Myocyte (in vitro differentiated cells): ENCODE measurements at regions not wholly inside any gene's neighbourhood (a gene's known extent, or its start where the extent isn't known, plus 50 kb on each side); places are given as distances from the start of the nearest gene placed in this dataset.
"Not testable (repeated sequence)": the region's sequence is repeated elsewhere in the genome, so short reads cannot be mapped to it uniquely, and the experiment has no call there.

Experiments
- DNase-seq: peaks from one replicate; pipeline ENCODE4 v3.0.0-alpha.2; 2012; ENCODE audit warnings: low read depth

DNA sequence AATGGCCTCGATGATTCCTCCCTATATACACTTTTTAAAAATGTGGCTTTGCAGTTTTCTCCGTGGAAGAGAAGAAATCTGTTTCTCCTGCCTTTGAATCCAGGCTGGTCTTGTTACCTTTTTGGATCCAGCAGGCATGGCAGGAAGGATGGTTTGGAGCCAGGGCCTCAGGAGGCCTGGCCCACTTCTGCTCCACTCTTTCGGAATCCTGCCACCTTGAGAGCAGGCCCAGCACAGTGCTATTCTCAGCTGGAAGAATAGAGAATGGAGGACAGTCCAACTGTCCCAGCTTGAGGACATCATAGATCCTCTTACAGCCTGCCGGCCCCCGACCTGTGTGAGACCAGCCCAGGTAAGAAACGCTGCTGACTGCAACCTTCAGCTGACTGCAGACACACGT lies 421.5 kb downstream of the FUT8 start:
- DNase-seq = no peak

DNA sequence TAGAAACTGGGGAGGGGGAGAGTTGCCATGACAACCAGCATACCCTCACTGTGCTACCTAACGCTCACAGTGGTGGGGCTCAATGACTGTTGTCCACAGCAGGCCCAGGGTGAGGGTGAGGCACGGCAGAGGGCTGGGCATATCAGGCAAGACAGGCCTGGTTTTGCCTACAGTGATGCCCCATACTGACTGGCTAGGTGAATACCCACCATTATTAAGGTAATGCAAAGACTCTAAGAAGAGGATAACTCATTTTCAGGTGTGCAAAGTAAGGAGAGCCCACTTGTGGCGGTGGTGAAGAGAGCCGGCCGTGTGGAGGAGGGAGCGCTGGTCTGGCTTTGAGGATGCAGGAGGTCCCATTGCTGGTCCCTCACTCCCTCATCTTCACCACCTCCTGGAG lies 422.3 kb downstream of the FUT8 start:
- DNase-seq = no peak

DNA sequence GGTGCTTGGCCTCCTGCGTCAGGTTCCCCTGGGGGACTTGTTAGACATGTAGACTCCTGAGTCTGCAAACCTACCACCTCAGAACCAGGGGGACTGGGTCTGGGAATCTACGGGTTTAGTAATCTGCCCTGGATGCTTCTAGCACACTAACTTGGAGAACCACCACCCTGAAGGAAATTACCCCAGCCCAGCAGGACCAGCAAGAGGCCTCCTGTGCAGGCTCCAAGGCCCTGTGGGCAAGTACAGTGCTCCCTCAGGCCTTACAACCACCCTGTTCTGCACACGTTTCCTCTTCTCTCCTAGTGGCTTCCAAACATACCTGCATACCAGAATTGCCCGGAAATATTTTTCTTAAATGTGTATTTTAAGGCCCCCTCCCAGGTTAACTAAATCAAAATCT lies 423.0 kb downstream of the FUT8 start:
- DNase-seq = no peak

DNA sequence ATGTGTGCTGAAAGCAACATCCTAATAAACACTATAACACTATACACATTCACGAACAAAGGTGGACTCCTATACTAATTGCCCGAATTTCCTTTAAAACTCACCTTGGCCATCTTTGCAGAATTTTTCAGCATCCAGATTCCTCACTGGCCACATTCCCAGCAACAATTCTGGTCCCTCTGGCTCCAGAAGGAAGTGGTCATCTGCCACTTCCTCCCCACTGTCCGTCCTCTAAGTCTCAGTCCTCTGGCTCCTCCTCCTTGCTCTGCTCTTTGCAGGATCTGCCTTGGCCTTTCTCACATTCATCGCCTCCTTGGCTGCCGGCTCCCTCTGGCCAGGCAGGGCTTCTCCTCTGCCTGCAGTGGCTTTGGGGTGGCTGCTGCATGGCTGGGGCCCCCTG lies 426.0 kb downstream of the FUT8 start:
- no peak for DNase-seq

DNA sequence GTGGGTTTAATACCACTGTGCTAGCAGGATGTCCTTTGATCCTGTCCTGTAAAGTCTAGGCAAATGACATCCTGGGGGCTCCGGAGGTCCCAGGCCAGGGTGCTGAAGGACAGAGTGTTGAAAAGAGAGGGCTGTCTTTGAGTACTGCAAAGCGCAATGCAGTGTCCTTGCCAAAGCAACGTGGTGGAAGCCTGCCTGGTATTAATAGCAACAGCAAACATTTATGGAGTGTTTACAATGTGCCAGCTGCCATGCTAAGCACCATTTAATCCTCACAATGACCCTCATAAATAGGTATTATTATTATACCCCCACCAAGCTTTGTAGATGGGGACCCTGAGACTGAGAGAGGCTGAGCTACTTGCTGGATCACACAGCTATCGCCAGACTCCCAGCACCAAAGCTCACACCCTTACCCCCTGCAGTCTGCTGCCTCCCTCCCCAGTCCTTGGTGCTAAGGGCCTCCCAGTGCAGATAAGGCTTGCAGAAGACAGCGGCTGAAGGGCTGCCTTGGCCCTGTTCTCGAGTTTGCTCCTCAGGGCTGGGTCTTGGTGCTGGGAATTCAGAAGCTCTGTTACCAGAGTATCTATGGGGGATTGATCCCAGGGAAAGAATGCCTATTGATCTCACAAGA lies 427.7 kb downstream of the FUT8 start:
- DNase-seq = no peak

DNA sequence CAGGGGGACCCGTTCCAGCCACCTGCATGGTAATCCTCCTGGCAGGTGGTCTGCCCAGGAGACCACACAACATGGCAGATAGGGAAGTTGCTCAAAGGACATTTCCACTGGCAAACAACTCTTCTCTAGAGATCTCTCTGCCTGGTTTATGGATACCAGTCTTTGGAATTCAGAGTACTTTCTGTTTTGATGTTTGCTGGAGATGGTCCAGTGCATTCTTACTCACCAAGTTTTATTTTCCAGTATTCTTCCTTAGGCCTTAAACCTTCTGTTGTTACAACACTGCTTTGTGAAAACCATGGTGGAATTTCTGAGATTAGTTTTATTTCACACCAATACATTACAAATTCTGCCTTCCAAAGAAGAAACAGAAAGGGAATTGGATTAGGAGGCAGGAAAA lies 428.3 kb downstream of the FUT8 start:
- peak; percentile 17 for DNase-seq

DNA sequence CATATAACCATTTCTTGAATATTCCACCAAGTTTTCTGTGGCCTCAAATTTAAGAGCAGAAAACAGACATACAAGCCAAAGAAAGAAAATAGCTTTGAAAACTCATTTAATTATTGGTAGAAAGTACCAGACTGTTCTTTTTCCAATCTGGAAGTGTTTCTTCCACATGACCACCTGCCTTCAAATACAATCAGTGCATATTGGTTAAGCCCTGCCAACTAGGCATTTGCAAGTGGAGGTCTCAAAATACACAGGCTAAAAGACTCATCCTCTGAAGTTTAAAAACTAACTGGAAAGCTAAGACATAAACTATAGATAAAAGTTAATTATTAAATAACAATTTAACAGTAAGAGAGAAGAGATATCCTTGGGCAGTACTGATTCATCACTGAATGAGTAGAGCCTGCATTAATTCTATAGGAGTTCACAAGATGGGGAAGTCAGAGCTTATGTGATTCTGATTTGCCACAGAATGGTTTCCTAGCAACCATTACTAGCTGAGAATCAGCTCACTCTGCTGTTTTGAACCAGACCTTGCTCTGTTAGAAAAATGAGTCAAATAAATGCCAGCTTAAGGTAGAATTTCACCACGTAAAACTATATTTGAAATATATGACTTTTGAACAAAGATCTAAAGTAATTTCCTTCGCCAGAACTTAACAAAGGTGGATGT lies 433.8 kb downstream of the FUT8 start:
- DNase-seq = no peak

DNA sequence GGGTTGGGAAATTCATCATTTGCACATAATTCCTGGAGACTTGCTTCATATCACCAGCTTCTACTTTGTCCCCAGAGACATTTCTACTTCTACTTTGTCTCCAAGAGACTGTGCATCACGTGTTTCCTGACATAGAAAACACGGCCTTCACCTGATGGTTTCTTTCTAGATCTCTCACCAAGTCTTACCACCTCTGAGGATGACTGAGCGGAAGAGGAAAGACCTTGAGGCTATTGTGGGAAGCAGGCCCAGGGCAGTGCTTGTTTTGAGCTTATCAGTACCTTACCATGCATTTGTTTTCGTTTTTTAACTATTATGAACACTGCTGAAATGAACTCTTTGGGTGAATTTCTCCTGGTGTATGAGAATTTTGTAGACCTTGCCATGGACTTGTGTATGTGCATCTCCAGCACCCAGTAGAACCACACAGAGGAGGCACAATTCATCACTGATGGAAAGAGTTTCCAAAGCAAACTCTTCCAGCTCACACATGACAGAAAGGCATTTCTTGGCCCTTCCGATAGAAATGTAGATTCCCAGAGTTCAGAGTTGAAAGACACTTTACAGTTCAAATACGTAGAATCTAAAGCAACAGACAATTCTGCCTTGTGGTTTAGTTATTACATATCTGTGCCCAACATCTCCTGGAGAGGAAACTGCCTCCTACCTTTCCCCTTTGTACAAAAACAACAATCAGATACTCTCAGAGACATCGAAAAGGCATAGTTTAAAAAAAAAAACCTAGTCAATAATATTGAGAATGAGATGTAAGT lies 434.7 kb downstream of the FUT8 start:
- no peak for DNase-seq

DNA sequence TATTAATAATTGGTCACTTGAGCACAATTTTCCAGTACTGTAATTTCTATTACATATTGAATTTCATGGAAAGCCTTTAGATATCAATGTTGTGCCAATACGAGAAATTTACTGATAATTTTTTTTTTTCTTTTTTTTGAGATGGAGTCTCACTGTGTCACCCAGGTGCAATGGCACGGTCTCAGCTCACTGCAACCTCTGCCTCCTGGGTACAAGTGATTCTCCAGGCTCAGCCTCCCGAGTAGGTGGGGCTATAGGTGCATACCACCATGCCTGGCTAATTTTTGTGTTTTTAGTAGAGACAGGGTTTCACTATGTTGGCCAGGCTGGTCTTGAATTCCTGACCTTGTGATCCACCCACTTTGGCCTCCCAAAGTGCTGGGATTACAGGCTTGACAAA lies 435.4 kb downstream of the FUT8 start:
- DNase-seq = not testable (repeated sequence)

DNA sequence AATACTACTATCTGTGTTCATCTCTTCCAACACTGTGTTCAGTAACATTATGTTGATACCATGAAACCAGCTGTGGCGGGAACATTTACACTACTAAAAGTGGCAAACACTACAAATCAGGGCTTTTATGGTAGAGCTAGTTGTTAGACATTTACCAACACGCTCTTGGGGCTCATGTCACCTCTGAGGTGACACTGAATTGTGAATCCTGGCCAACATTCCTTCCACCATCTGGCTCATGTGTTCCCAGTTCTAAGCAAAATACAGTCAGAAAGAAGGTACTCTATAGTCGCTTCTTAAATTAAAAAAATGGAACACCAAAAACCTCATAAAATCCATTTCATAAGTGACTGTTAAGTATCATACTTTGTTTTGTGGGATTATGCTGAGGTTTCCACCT lies 436.6 kb downstream of the FUT8 start:
- no peak for DNase-seq

DNA sequence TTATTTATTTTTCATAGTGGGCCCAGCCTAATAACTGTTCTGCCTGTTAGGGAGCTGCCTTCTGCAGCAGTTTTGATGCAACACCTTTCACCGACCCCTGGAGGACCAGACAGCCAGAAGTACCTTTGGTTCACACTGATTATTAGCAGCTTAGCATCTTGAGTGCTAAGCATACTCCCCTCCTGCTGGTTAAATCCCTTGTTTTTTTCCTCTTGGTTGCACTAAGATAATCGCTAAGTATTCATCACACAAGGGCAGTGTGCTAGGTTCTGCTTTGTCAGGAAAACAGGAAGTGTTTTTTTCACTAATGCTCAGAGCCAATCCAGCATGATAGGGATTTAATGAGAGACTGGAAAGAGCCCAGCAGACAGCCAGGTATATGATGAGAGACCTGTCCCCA lies 437.0 kb downstream of the FUT8 start:
- no peak for DNase-seq

DNA sequence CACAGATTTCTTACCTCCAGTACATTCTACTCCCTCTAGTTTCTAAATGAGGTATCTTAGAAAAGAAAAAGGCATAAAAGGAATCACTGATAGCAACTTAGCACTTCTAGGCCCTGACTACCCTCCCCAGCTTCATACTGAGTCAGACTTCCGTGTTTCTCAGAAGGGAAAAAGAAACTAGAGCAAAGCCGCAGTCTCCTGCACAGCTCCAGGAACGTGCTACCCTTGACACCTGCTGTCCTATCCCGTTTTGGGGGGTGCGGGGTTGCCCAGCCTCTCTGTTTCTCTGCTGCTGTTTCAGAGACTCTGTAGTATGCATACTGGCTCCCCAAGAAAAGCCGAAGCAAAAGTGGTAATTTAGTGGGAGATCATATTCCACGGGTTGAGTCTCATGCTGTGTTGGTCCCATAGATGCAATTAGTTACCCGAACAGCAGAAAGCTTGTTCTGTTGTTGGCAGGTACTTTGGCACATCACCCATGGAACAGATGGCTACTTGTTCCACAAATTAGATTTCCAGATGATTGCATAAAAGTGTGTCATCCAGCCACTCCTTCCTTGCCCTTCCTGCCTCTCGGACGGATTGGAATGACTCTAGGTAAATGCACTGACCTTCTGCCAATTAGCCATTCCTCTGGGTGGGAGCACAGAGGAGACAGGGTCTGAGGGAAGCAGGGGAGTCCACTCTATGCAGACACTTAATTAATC lies 438.1 kb downstream of the FUT8 start:
- no peak for DNase-seq

DNA sequence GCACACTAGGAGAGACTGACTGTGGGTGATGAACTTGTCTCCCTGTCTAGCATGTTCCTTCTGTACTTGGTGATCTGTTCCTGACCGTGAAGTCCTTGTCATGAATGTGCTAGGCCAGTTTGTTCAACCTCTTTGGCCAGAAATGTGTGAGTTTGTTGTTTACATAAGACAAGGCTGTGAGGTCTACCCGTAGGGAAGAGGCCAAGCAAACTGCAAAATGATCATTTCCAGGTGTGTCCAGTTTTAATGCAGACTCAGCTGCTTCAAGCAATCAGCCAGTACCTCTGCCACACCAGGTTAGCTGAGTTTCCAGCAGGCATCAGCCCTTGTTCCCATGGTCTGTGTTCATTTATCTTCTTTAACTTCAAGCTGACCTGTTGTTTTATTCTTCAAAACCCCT lies 440.2 kb downstream of the FUT8 start:
- no peak for DNase-seq

DNA sequence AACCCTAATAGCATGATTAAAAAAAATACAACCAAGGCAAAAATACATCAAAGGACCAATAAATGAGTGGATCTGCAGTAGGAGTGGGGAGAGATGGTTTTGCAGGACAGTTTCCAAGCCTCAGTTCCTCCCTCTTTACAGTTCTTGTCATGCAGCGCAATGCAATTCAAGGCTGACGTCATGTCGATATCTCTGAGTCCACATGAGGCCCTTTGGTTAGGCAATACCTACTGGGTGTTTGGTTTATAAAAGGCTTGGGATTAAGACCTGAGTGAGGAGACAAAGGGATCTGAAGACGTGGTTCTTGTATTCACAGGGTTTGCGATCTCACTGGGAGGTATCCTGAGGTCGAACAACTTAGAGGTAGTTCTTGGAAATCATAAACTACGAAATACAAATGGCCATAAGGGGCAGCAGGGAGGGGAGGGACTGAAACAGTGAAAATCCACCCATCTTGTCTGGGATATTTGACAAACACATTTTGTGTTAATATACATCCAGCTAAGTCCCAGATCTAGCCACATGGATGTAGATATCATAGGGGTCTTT lies 441.0 kb downstream of the FUT8 start:
- no peak for DNase-seq

DNA sequence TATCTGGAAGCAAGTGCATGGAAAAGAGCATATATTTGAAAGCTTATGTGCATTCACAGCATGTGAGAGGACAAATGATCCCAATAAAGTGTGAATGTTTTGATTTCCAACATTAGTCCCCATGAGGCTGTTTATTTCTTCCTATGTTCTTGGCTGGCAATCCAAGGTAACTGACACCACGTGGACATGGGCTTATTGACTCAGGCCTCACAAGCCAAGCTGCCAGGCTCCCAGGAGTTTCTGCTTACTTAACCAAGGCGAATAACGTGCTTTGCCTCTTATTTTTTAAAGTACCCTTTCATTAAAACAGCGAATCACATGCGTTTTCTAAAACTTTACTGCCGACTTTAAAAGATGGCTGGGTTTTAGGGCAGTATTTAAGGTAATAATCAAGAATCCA lies 441.7 kb downstream of the FUT8 start:
- DNase-seq = no peak

DNA sequence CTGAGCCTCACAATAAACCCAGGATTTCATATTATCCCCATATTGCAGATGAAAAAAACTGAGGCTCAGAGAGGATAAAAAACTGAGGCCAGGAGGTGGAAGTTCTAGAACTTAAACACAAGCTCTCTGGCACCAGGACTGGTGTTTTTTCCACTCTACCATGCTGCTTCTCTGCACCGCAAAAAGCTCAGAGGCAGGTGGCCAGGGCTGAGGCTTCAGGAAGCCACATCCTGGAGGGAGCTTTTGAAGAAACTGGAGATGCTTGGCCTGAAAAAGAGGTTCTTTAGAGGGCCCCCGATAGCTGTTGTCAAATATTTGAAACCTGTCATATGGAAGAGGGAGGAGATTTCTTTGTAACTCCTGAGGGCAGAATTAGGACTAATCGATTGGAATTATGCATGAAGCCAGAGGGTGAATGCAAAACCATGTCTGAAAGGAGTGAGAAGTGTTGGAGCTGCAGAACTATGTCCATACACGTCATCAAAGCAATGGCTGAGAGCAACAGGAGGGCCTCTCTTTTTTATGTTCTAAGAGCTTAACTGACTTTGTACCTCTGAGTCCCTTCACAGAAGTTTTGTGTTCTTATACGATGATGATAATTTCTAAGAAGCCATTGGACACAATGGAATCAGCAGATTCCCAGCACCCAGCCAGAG lies 448.6 kb downstream of the FUT8 start:
- DNase-seq = no peak

DNA sequence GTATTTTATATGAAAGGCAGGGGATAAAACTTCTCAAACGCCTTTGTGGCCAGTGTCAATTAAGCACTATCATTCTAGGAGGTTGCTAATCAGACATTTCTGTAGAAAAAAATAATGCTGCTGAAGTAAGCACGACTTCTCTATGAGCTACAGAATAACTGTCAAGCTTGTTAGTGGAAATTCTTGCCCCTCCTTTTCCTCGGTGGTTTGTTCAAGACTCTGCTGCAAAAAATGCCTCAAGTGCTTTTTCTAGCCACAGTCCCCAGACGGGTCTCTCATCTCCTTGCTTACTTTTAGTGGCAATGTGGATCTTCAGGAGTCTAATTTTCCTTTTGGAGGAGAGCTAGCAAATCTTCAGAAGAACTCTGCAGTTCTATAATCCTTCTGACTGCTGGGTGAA lies 452.0 kb downstream of the FUT8 start:
- no peak for DNase-seq

DNA sequence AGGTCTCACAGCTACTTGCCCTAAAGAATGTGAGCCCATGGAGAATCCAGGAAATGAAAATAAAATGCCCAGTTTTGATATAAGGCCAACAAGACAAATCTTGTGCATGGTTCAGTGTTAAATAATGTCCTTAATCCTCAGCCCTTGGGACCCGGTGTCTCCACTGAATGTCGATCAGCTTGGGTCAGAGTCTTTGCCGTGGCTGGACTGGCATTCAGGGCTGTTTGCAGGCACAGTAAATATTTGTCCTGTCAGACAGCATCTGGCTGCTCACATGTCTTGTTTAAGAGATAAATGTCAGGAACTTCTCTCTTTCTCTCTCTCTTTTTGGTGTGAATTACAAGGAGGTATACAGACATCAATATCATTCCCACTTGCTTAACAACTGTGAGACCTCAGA lies 452.5 kb downstream of the FUT8 start:
- no peak for DNase-seq

DNA sequence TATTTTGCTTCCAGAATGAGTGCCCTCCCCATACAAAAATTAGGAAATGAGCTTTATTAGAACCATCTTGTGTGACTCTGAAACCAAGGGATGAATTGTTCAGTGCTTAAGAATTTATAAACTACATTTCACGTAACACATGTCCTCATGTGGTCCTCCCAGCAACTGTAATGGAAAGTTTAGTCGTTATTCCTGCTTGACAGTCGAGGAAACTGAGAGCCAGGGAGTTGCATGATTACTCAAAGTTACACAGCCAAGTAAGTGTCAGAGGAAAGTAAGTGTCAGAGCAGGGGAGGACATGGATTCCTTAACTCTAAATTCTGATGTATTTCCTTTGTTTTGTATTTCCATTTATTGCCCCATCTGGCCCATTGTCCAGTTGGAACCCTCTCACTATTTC lies 453.9 kb downstream of the FUT8 start:
- no peak for DNase-seq

DNA sequence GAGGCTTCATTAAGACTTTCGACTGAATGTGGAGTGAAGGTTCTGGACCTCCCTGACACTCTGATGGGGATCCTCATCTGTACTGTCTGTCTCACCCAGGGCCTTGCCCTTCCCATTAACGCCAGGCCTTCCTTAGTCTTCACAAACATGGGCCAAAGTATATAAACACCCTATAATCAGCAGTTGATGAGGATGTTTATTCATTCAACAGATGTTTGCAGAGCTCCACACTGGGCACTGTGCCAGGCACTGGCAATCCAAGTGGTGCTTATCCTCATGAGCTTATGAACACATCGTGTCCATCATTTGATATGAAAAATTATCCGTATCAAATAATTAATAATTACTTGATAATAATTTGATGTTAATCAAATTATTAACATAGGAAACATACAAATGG lies 454.4 kb downstream of the FUT8 start:
- no peak for DNase-seq

DNA sequence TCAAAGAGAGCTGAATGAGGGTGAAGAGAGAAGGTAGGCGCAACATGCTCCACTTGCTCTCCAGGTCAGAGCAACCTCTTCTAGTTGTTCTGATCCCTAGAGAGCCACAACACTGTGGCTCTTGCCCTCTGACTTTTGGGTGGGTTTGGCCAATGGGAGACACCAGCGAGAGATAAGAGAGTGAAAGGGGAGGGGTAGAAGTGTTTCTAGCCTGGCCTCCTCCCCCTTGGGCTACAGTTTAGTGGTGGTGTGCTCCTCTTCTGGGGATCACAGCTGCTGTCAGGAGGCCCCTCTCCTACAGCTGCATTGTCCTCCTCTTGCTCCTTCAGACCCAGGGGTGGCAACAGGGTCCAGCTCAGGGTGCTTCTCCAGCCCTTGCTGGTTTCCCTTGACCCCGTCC lies 454.8 kb downstream of the FUT8 start:
- no peak for DNase-seq
